IMR-90 (cell line): ENCODE measurements at regions not wholly inside any gene's neighbourhood (a gene's known extent, or its start where the extent isn't known, plus 50 kb on each side); places are given as distances from the start of the nearest gene placed in this dataset.
"Not testable (repeated sequence)": the region's sequence is repeated elsewhere in the genome, so short reads cannot be mapped to it uniquely, and the experiment has no call there.

ENCODE experiments used
- ATAC-seq: fragments of 200-7000 bp; cut with Tn5 transposase; 2 replicates; pipeline ENCODE4 v1.9.1; 2020; ENCODE audit warnings: low read depth, mild to moderate bottlenecking, moderate library complexity
- BruUV-seq: library from RNA; stranded (reverse); fragments of 400-500 nt; replicated peaks from 2 replicates; lab custom pipeline; 2021; lab: Mats Ljungman, UMichigan
- CTCF ChIA-PET: fragments of 300-600 bp; formaldehyde crosslinking; extraction: SDS; loops from one replicate; lab custom pipeline; 2021; ENCODE audit warnings: antibody characterized with exemption; lab: Yijun Ruan, JAX
- POLR2A ChIA-PET: fragments of 300-600 bp; sonication (Branson Sonifier 250); formaldehyde crosslinking; loops from one replicate; lab custom pipeline; 2022; ENCODE audit warnings: antibody characterized with exemption; ENCODE audit not compliant: unreplicated experiment; lab: Charles Lee
- DNase-seq: peaks from one replicate; pipeline ENCODE4 v3.0.0; 2013
- H2AFZ ChIP-seq: replicated peaks from 2 replicates; pipeline ENCODE3; 2013; ENCODE audit warnings: low read length, mild to moderate bottlenecking; ENCODE audit not compliant: poor library complexity
- H2AK5ac ChIP-seq: 2 replicates; pipeline ENCODE4 v1.6.1; 2013; ENCODE audit warnings: low read depth, low read length, inconsistent platforms
- H2AK9ac ChIP-seq: replicated peaks from 2 replicates; pipeline ENCODE3; 2013; ENCODE audit warnings: mild to moderate bottlenecking, low read depth, low read length, moderate library complexity; ENCODE audit not compliant: poor library complexity
- H2BK120ac ChIP-seq: 2 replicates; pipeline ENCODE4 v1.6.1; 2013; ENCODE audit warnings: low read depth, low read length, inconsistent platforms
- H2BK15ac ChIP-seq: 3 replicates; pipeline ENCODE4 v1.6.1; 2013; ENCODE audit warnings: low read depth, low read length, inconsistent platforms
- H2BK20ac ChIP-seq: 2 replicates; pipeline ENCODE4 v1.6.1; 2013; ENCODE audit warnings: low read depth, mild to moderate bottlenecking, inconsistent platforms, low read length, moderate library complexity
- H2BK5ac ChIP-seq: 2 replicates; pipeline ENCODE4 v1.6.1; 2013; ENCODE audit warnings: mild to moderate bottlenecking, low read depth, low read length, inconsistent platforms; ENCODE audit not compliant: poor library complexity, severe bottlenecking
- H3K14ac ChIP-seq: replicated peaks from 2 replicates; pipeline ENCODE4 v1.6.1; 2013; ENCODE audit warnings: low read depth, low read length, inconsistent platforms
- H3K18ac ChIP-seq: 2 replicates; pipeline ENCODE4 v1.6.1; 2013; ENCODE audit warnings: low read depth, low read length, control low read depth
- H3K23ac ChIP-seq: 2 replicates; pipeline ENCODE4 v1.6.1; 2013; ENCODE audit warnings: low read depth, low read length, inconsistent platforms
- H3K27ac ChIP-seq: 2 replicates; pipeline ENCODE4 v1.5.1; 2013; ENCODE audit warnings: mild to moderate bottlenecking, control low read depth, low read length; ENCODE audit not compliant: insufficient read depth
- H3K27me3 ChIP-seq: 2 replicates; pipeline ENCODE4 v1.6.1; 2013; ENCODE audit warnings: low read length; ENCODE audit not compliant: control insufficient read depth, insufficient read depth
- H3K36me3 ChIP-seq: 2 replicates; pipeline ENCODE4 v1.6.1; 2013; ENCODE audit warnings: low read length, mixed read lengths; ENCODE audit not compliant: control insufficient read depth, insufficient read depth
- H3K4ac ChIP-seq: 2 replicates; pipeline ENCODE4 v1.6.1; 2013; ENCODE audit warnings: low read depth, low read length, inconsistent platforms
- H3K4me1 ChIP-seq: 2 replicates; pipeline ENCODE4 v1.6.1; 2013; ENCODE audit warnings: low read length, mixed read lengths; ENCODE audit not compliant: control insufficient read depth, insufficient read depth
- H3K4me2 ChIP-seq: 2 replicates; pipeline ENCODE4 v1.6.1; 2013; ENCODE audit warnings: low read depth, mild to moderate bottlenecking, control low read depth, low read length, moderate library complexity
- H3K4me3 ChIP-seq: 2 replicates; pipeline ENCODE4 v1.5.1; 2013; ENCODE audit warnings: low read depth, mild to moderate bottlenecking, control low read depth, low read length, moderate library complexity; ENCODE audit not compliant: insufficient read depth
- H3K56ac ChIP-seq: 2 replicates; pipeline ENCODE4 v1.6.1; 2013; ENCODE audit warnings: low read length, inconsistent platforms; ENCODE audit not compliant: insufficient read depth; ENCODE audit errors: extremely low read depth
- H3K79me1 ChIP-seq, 2 experiments: 2 replicates each; pipeline ENCODE4 v1.6.1; 2013; ENCODE audit warnings: low read length in 2 of 2, inconsistent platforms in 1 of 2, low read depth in 1 of 2
- H3K9ac ChIP-seq: 2 replicates; pipeline ENCODE4 v1.6.1; 2013; ENCODE audit warnings: low read depth, low read length, control low read depth
- H3K9me1 ChIP-seq: 2 replicates; pipeline ENCODE4 v1.6.1; 2013; ENCODE audit warnings: low read length, inconsistent platforms; ENCODE audit not compliant: insufficient read depth
- H3K9me3 ChIP-seq: 2 replicates; pipeline ENCODE4 v1.6.1; 2013; ENCODE audit warnings: low read length; ENCODE audit not compliant: control insufficient read depth, insufficient read depth
- H4K20me1 ChIP-seq: 2 replicates; pipeline ENCODE4 v1.6.1; 2013; ENCODE audit warnings: low read length, inconsistent platforms; ENCODE audit not compliant: insufficient read depth
- H4K5ac ChIP-seq: 2 replicates; pipeline ENCODE4 v1.6.1; 2013; ENCODE audit warnings: mild to moderate bottlenecking, low read depth, low read length, control low read depth
- H4K8ac ChIP-seq, 2 experiments: 2 replicates each; pipeline ENCODE4 v1.6.1; 2013; ENCODE audit warnings: low read depth in 2 of 2, low read length in 2 of 2, control low read depth in 1 of 2, inconsistent platforms in 1 of 2
- H4K91ac ChIP-seq: 2 replicates; pipeline ENCODE4 v1.6.1; 2013; ENCODE audit warnings: low read depth, low read length, inconsistent platforms; ENCODE audit not compliant: insufficient read depth
- WGBS, 2 experiments: methylation state at CpG; one replicate each; pipeline versions ENCODE4 v1.1.5 to v1.1.7; 2013; ENCODE audit warnings: missing lambda C conversion rate in 2 of 2; ENCODE audit not compliant: insufficient read length in 1 of 2; ENCODE audit errors: extremely low coverage in 2 of 2; 5-methylcytosine and 5-hydroxymethylcytosine counted together
- dilution Hi-C: fragments of 300-500 bp; cut with HindIII; formaldehyde crosslinking; loops from one replicate; pipeline ENCODE4 v1.14.3; 2018; ENCODE audit warnings: low sequenced_read_pairs; ENCODE audit not compliant: unreplicated experiment
- in situ Hi-C: fragments of 300-500 bp; cut with MboI; formaldehyde crosslinking; loops from 3 replicates; pipeline ENCODE4 v1.14.3; 2019; ENCODE audit warnings: low sequenced_read_pairs, inconsistent platforms, mixed read lengths
- intact Hi-C: fragments of 100-400 bp; cut with micrococcal nuclease; formaldehyde crosslinking; loops from 2 replicates; pipeline ENCODE4 v1.10.0; 2022

GRCh38 chr10:21351594-21351993 is 173.9 kb downstream of the SKIDA1 start:
- H3K14ac ChIP-seq, H3K9me3 ChIP-seq, H3K9ac ChIP-seq, H2AK9ac ChIP-seq, H3K4me3 ChIP-seq, intact Hi-C loops, H3K4me1 ChIP-seq, H3K23ac ChIP-seq, H3K4ac ChIP-seq, H2BK15ac ChIP-seq, H4K8ac ChIP-seq, in situ Hi-C loops, H3K9me1 ChIP-seq, H3K18ac ChIP-seq, CTCF ChIA-PET, DNase-seq, H2BK20ac ChIP-seq, H4K20me1 ChIP-seq, H2BK120ac ChIP-seq, H4K91ac ChIP-seq, POLR2A ChIA-PET, H2AFZ ChIP-seq, H4K5ac ChIP-seq, H3K56ac ChIP-seq, H3K4me2 ChIP-seq, BruUV-seq, H2BK5ac ChIP-seq, H3K36me3 ChIP-seq, dilution Hi-C loops, H3K27ac ChIP-seq, ATAC-seq, H2AK5ac ChIP-seq, H3K27me3 ChIP-seq, H3K79me1 ChIP-seq: not testable (repeated sequence)
- no CpG with 5 or more reads among the region's 2 CpGs for WGBS, 2 experiments
